ENCODE measurements at regions not wholly inside any gene's neighbourhood (a gene's known extent, or its start where the extent isn't known, plus 50 kb on each side); places are given as distances from the start of the nearest gene placed in this dataset.
"Not testable (repeated sequence)": the region's sequence is repeated elsewhere in the genome, so short reads cannot be mapped to it uniquely, and the experiment has no call there.

DNA sequence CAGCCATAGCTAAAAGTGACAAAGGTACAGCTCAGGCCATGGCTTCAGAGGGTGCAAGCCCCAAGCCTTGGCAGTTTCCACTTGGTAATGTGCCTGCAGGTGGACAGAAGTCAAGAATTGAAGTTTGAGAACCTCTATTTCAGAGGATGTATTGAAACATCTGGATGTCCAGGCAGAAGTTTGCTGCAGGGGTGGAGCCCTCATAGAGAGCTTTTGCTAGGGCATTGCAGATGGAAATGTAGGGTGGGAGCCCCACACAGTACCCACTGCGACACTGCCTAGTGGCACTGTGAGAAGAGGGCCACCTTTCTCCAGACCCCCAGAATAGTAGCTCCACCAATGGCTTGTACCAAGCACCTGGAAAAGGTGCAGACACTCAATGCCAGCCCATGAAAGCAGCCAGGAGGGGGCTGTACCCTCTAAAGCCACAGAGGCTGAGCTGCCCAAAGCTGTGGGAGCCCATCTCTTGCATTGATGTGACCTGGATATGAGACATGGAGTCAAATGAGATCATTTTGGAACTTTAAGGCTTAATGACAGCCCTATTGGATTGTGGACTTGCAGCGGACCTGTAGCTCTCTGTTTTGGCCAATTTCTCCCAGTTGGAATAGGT lies 1299.4 kb upstream of the MAP3K7 start:
- Mint-ChIP-seq H3K9me3 (peaks cover 9 to 57% (median 30%) of the 10 kb centered on the region in 9 donors), H3K27ac (no peak overlapping the region), H3K4me3 (no peak overlapping the region), H3K4me1 (no peaks in the 10 kb centered on the region), H3K36me3 (peaks cover 0 to 18% (median 0%) of the 10 kb centered on the region in 3 donors), H3K27me3 (no peaks in the 10 kb centered on the region)
- peak in 1 of 10 donors; percentile 47 for DNase-seq
- POLR2A ChIA-PET = no interaction called here
- ATAC-seq = no peak

DNA sequence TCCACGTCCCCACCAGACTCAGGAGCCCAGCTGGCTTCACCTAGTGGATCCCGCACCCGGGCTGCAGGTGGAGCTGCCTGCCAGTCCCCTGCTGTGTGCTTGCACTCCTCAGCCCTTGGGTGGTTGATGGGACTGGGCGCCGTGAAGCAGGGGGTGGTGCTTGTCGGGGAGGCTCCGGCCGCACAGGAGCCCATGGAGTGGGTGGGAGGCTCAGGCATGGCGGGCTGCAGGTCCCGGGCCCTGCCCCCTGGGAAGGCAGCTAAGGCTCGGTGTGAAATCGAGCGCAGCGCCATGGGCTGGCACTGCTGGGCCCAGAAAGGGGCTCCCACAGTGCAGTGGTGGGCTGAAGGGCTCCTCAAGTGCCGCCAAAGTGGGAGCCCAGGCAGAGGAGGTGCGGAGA lies 1294.9 kb upstream of the MAP3K7 start:
- H3K4me3 Mint-ChIP-seq, H3K27ac Mint-ChIP-seq, POLR2A ChIA-PET, H3K36me3 Mint-ChIP-seq, DNase-seq, H3K4me1 Mint-ChIP-seq, ATAC-seq, H3K27me3 Mint-ChIP-seq: not testable (repeated sequence)
- H3K9me3 Mint-ChIP-seq = peaks cover 6 to 28% (median 16%) of the 10 kb centered on the region in 9 donors

DNA sequence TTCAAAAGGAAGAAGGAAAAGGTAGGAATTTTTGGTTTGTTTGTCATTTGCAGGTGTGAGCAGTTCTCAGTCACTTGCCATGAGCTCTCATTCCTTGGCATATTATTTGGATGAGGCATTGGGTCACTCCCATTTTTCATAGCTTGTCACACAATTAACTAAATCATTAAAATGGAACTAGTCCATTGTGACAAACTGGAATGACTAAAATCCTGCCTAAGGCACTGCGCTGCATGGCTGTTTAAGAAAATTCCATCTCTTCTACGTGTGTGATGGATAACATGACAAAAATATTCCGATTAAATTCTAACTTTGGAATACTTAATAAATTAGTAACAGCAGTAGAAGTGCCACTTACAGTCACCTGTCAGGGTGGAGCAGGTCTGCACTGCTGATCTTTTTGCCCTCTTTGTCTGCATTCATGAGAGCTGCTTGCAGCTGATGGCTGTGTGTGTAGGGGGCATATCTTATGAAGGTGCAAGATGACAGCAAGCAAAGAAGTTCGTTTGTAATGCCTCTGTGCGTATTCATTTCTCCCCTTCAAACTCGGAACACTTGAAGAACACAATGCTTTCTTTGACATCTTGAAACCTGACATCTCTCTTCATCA lies 1292.6 kb upstream of the MAP3K7 start:
- no peaks in the 10 kb centered on the region for H3K4me1 Mint-ChIP-seq
- no peak overlapping the region for H3K27ac Mint-ChIP-seq
- ATAC-seq (no peak), DNase-seq (no peak)
- POLR2A ChIA-PET = no interaction called here
- H3K36me3 Mint-ChIP-seq = peaks cover 0 to 3% (median 0%) of the 10 kb centered on the region in 3 donors
- no peak overlapping the region for H3K4me3 Mint-ChIP-seq
- peaks cover 4 to 21% (median 7%) of the 10 kb centered on the region in 9 donors for H3K9me3 Mint-ChIP-seq
- no peaks in the 10 kb centered on the region for H3K27me3 Mint-ChIP-seq

DNA sequence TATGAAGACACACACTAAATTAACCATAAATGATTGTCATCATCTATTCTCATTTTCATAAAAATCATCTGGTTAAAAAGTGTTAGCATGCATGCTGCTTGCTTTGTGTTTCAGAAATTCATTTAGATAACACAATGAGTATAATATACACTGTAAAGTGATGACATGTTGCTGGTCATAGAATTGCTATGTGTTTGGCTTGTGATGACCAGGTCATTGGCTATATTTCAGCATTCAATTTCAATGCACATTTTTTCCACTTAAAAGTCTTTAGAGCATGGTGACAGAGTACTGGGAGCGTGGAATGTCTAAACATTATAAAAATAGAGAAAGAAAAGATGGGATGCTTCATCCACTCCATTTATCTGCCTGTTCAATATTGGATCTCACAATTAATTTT lies 1291.1 kb upstream of the MAP3K7 start:
- ATAC-seq (no peak), DNase-seq (no peak)
- no peak overlapping the region for H3K4me3 Mint-ChIP-seq
- peaks cover 0 to 18% (median 6%) of the 10 kb centered on the region in 9 donors for H3K9me3 Mint-ChIP-seq
- H3K27me3 Mint-ChIP-seq = no peaks in the 10 kb centered on the region
- no peaks in the 10 kb centered on the region for H3K4me1 Mint-ChIP-seq
- no peaks in the 10 kb centered on the region for H3K36me3 Mint-ChIP-seq
- POLR2A ChIA-PET = no interaction called here
- no peak overlapping the region for H3K27ac Mint-ChIP-seq

DNA sequence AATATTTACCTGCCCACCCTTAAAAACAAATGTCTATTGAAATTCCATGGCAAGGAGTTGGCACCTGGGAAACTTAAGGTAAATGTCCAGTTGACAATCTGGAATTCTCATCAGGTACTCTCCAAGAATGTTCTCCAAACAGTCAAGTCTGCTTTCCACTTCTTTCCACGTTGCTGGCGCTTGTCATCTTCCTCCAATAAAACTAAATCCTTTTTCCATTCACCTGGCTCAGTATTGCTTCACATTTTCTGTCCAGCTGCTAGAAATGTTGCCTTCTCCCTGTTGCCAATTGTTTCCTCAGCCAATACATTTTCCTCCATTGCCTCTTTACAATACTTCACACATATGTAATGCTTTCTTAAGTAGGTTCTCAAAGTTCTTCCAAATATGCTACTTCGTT lies 1288.1 kb upstream of the MAP3K7 start:
- H3K4me3 Mint-ChIP-seq = no peak overlapping the region
- no peaks in the 10 kb centered on the region for H3K4me1 Mint-ChIP-seq
- POLR2A ChIA-PET = no interaction called here
- no peaks in the 10 kb centered on the region for H3K27me3 Mint-ChIP-seq
- no peaks in the 10 kb centered on the region for H3K36me3 Mint-ChIP-seq
- DNase-seq (no peak), ATAC-seq (no peak)
- H3K9me3 Mint-ChIP-seq = peaks cover 0 to 15% (median 6%) of the 10 kb centered on the region in 9 donors
- no peak overlapping the region for H3K27ac Mint-ChIP-seq

DNA sequence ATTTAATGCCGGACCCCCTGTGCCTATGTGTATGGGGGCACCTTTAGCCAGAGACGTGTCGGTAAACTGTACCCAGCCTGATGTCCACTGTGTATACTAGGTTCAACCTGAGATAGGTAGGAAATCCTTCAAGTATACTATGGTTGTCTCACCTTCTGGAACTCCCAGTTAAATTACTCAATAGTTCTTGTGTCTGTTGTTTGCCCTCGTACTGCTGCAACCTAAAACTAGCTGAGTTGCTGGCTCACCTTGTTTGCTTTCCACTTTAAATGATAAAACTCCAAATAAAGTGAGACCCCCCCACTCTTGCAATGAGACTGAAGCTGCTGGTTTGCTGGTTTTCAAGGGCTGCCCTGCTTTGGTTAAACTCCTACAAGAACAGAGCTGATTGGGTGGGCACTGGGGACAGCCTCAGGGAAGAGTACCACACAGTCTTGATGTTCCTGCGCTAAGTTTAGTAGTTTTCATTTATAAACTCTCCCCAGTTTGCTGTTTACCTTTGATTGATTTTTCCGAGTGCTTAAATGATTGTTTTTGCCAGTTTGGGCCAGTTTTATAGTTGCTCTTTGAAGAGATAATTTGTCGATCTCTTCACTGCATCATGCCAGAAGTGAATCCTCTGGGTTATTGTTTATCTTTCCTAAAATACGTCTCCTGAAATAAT lies 1281.8 kb upstream of the MAP3K7 start:
- Mint-ChIP-seq H3K27ac (no peak overlapping the region), H3K4me1 (no peaks in the 10 kb centered on the region), H3K36me3 (no peaks in the 10 kb centered on the region), H3K9me3 (peaks cover 2 to 13% (median 9%) of the 10 kb centered on the region in 9 donors), H3K4me3 (no peak overlapping the region), H3K27me3 (no peaks in the 10 kb centered on the region)
- DNase-seq = no peak
- POLR2A ChIA-PET = no interaction called here
- no peak for ATAC-seq

DNA sequence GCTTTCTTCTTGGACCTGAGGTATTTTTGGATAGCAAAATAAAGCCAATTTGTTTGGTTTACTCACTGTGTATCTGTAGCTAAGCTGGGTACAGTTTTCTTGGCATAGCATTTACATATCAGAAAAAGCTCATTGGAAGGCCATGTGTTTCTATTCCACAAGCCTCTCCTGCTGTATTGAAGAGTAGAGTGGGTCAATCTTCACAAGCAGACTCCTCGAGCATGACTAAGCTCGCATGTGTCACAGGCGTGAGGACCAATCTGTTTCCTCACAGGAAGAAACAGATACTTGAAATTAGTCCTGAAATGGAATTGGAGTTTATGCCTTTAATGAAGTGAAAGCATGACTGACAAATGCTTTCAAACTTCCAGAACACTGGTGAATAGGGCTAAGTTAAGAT lies 1279.0 kb upstream of the MAP3K7 start:
- H3K4me1 Mint-ChIP-seq = peaks cover 0 to 1% (median 0%) of the 10 kb centered on the region in 4 donors
- H3K36me3 Mint-ChIP-seq = no peaks in the 10 kb centered on the region
- no peak overlapping the region for H3K27ac Mint-ChIP-seq
- POLR2A ChIA-PET = no interaction called here
- peaks cover 0 to 13% (median 7%) of the 10 kb centered on the region in 9 donors for H3K9me3 Mint-ChIP-seq
- ATAC-seq (no peak), DNase-seq (no peak)
- H3K27me3 Mint-ChIP-seq = no peaks in the 10 kb centered on the region
- no peak overlapping the region for H3K4me3 Mint-ChIP-seq

DNA sequence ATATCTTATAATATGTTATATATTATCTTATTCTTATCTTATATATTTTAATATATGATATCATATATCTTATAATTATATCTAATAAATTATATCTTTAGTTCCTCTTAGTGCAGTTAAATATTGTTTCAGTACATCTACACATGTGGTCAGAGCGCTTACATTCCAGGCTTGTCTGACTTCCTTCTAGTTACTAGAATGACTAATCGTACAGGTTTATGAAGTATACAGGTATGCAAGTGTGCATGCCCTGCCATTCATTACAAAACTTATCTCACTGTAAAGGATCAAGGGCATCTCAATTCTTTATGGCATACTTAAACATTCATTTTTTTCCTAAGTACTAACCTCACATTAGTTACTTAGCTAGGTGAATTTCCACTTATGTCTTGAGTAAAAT lies 1278.0 kb upstream of the MAP3K7 start:
- no peak for DNase-seq
- no peaks in the 10 kb centered on the region for H3K36me3 Mint-ChIP-seq
- no peak overlapping the region for H3K27ac Mint-ChIP-seq
- peaks cover 0 to 13% (median 6%) of the 10 kb centered on the region in 9 donors for H3K9me3 Mint-ChIP-seq
- ATAC-seq = no peak
- POLR2A ChIA-PET = no interaction called here
- H3K4me1 Mint-ChIP-seq = peaks cover 0 to 1% (median 0%) of the 10 kb centered on the region in 4 donors
- H3K27me3 Mint-ChIP-seq = no peaks in the 10 kb centered on the region
- H3K4me3 Mint-ChIP-seq = no peak overlapping the region

DNA sequence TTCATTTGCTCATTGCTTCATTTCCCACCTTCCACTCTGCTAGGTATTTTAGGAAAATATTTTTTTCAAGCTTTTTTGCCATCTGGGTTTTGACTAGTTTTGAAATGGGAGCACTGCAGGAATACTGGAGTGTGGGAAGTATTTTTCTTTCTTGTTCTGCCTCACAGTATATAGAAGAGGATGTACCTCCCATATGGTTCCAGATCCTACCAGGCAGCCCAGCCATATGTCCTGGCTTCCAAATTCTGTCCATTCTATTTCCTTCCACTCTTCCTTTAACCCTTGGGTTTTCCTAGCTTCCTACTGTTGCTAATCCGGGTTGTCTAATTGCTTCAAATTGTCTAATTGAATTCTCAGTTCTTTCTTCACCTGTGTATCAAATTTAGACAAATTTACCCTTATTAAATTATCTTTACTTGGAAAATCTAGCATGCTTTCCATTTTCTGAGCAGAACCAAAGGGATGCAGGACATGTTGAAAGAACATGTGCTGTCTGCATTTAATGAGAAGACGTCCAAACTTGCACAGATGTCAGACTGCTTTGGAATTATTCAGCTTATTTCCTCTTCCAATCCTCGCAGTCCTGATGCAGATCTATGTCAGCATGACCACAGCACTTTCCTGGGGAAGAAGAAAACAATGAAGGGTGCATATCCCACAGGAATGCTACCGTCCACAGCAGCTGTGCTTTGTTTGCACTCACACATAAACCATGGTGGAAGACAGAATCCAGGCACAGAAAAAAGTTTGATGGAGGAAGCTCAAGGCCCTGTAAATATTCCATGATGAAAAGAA lies 1273.9 kb upstream of the MAP3K7 start:
- POLR2A ChIA-PET = no interaction called here
- H3K4me3 Mint-ChIP-seq = no peak overlapping the region
- H3K36me3 Mint-ChIP-seq = no peaks in the 10 kb centered on the region
- H3K4me1 Mint-ChIP-seq = peaks cover 0 to 1% (median 0%) of the 10 kb centered on the region in 4 donors
- no peak for DNase-seq
- H3K9me3 Mint-ChIP-seq = peaks cover 0 to 2% (median 0%) of the 10 kb centered on the region in 9 donors
- ATAC-seq = no peak
- H3K27me3 Mint-ChIP-seq = no peaks in the 10 kb centered on the region
- no peak overlapping the region for H3K27ac Mint-ChIP-seq

DNA sequence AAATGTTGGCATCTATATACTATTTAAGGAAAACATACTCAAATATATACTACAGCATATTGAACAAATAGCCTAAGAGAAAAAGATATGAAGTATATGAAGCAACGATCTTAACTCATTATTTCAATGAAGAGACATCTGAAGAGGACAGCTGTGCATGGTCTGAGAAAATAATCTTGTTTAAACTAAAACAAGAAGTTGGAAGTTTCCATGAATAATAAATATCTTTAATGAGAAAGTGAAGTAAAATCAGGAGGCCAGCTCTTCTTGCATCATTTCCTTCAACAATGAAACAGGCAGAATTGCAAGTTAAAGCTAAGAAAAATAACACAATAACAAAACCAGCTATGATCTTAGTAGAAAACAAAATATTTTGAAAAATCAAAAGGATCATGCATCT lies 1265.4 kb upstream of the MAP3K7 start:
- Mint-ChIP-seq H3K27me3 (no peaks in the 10 kb centered on the region), H3K36me3 (no peaks in the 10 kb centered on the region), H3K4me3 (no peak overlapping the region), H3K4me1 (no peaks in the 10 kb centered on the region), H3K9me3 (peaks cover 0 to 12% (median 5%) of the 10 kb centered on the region in 9 donors), H3K27ac (no peak overlapping the region)
- ATAC-seq (no peak), DNase-seq (no peak)
- POLR2A ChIA-PET = no interaction called here

DNA sequence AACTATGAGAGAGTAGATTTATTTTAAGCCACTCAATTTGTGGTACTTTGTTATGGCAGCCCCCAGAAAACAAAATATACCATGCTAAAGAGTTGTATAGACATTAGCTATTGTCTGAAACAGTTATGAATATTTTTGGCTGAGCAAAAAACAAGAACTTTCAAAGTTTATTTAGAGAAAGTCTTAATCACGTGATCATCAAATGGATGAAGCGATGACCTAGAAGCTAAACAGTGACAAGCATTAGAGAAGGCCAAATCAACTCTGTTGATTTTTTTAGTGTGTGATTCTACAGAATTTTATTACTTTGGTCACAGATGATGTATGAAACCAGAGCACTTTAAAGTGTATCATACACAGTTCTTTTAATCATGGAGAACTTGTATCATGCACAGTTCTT lies 1247.9 kb upstream of the MAP3K7 start:
- POLR2A ChIA-PET = no interaction called here
- no peaks in the 10 kb centered on the region for H3K36me3 Mint-ChIP-seq
- H3K4me3 Mint-ChIP-seq = no peak overlapping the region
- no peaks in the 10 kb centered on the region for H3K27me3 Mint-ChIP-seq
- no peak overlapping the region for H3K27ac Mint-ChIP-seq
- H3K9me3 Mint-ChIP-seq = peaks cover 0 to 10% (median 4%) of the 10 kb centered on the region in 9 donors
- no peaks in the 10 kb centered on the region for H3K4me1 Mint-ChIP-seq
- no peak for ATAC-seq
- DNase-seq = no peak

DNA sequence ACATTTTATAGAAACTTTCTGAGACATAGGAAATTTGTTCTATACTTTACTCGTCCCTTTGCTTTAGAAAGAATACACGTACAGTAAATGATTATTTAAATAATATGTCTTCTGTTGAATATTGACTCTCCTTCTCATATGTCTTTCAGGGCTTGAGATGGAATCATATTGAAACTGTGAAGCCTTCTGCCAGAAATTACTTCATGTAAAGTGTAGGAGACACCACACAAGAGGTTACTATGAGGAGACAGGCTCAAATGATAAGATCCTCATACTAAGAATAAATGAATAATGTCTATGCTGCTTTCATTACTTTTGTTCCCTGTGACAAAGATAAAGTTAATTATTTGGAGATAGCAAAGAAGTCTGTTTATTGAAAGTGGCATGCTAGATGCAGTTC lies 1240.3 kb upstream of the MAP3K7 start:
- POLR2A ChIA-PET = no interaction called here
- Mint-ChIP-seq H3K27ac (no peak overlapping the region), H3K4me1 (no peaks in the 10 kb centered on the region), H3K4me3 (no peak overlapping the region), H3K36me3 (no peaks in the 10 kb centered on the region), H3K27me3 (no peaks in the 10 kb centered on the region), H3K9me3 (peaks cover 0 to 6% (median 2%) of the 10 kb centered on the region in 9 donors)
- ATAC-seq (no peak), DNase-seq (no peak)

DNA sequence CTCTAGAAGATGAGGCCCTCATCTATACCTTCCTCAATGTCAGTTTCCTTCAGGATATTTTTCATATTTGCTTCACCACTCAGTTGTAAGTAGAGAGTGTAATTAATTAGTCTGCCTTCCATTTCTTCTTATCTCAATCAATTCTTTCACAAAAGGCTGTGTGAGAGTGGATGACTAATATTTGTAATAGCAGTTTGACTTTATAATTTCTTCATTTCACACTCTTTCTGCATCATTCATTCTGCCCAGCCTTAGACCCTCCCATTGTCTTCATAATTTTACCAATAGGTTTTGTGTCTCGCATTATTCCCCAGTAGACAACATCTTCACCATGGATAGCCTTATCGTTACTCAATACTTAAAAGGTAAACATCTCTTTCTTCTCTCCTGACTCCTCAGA lies 1239.3 kb upstream of the MAP3K7 start:
- DNase-seq (no peak), ATAC-seq (no peak)
- Mint-ChIP-seq H3K27me3 (no peaks in the 10 kb centered on the region), H3K4me1 (no peaks in the 10 kb centered on the region), H3K4me3 (no peak overlapping the region), H3K36me3 (no peaks in the 10 kb centered on the region), H3K27ac (no peak overlapping the region), H3K9me3 (peaks cover 0 to 6% (median 2%) of the 10 kb centered on the region in 9 donors)
- POLR2A ChIA-PET = no interaction called here

All from naive thymus-derived CD8-positive, alpha-beta T cell (primary cell).